ENCODE measurements at regions not wholly inside any gene's neighbourhood (a gene's known extent, or its start where the extent isn't known, plus 50 kb on each side); places are given as distances from the start of the nearest gene placed in this dataset.

GRCh38 chr6:95120984-95121383 is 456.4 kb upstream of the MANEA start:
- TF ChIP-seq POLR2A (IDR thresholded peaks at IDR 0.05) (no peak), CTCF (IDR thresholded peaks at IDR 0.05) (no peak)

Data from ovary (tissue), 3 donors.